ENCODE measurements at regions not wholly inside any gene's neighbourhood (a gene's known extent, or its start where the extent isn't known, plus 50 kb on each side); places are given as distances from the start of the nearest gene placed in this dataset.
"Not testable (repeated sequence)": the region's sequence is repeated elsewhere in the genome, so short reads cannot be mapped to it uniquely, and the experiment has no call there.

DNA sequence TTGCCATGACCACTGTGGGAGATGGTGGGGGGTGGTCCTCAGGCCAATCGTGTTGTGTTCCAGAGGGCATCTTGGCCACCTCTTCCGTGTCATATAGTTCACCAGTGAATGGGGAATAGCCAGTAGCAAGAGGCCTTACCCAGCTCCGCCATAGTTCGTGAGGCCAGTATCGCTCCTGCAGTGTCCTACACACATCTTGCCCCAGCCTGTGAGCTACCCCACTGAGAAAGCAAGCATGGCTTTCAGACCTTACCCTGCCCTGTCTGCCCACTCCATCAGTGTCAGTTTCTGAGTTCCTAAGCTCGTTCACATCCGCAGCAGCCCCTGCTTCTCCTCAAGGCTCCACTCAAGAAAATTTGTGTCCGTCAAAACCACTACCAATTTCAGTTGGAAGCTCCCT, 586.0 kb upstream of the PABPC5 start:
- DNase-seq: not testable (repeated sequence)

DNA sequence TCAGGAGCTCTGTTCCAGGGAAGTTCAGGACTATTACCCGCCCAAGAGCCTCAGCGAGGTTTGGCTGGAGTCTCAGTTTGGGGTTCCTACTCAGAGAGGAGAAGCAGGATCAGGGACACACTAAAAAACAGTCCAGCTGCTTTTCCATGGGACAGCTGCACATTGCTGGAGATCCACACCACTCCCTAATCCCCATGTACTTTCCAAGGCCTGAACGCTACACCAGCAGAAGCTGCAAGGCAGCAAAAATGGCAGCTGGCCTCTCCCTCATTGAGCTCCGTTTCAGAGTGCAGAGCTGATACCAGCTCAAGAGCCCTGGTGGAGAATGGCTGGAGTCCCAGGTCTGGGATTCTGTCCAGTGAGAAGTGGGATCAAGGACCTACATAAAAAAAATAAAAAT, 551.2 kb upstream of the PABPC5 start:
- no peak for DNase-seq

DNA sequence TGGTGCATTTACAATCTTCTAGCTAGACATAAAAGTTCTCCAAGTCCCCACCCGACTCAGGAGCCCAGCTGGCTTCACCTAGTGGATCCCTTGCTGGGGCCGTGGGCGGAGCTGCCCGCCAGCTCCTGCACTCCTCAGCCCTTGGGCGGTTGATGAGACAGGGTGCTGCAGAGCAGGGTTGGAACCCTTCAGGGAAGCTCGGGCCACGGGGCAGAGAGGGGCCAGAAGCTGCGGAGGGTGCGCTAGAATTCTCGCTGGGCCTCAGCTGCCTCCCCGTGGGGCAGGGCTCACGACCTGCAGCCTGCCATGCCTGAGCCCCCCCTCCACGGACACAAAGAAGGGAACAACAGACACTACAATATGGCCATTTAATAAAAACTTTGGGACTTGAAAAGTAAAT, 519.8 kb upstream of the PABPC5 start:
- not testable (repeated sequence) for DNase-seq

DNA sequence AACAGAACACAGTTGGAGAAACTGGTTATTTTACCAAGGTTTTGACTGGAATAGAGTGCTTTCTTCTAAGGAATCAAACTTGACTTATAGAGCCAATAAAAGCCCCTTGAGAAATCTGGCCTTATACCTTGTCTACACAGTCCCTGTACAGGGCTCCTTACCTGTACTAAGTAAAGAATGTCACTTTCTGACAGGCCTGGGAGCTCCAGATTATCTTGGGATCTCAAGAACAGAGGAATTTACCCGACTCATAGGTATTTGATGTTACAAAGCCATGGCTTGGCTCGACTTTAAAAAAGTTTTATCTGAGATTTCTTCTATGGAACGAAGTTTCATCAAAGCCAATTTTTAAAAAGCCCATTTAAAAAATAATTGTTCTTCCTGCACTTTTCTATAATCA, 487.8 kb upstream of the PABPC5 start:
- not testable (repeated sequence) for DNase-seq

DNA sequence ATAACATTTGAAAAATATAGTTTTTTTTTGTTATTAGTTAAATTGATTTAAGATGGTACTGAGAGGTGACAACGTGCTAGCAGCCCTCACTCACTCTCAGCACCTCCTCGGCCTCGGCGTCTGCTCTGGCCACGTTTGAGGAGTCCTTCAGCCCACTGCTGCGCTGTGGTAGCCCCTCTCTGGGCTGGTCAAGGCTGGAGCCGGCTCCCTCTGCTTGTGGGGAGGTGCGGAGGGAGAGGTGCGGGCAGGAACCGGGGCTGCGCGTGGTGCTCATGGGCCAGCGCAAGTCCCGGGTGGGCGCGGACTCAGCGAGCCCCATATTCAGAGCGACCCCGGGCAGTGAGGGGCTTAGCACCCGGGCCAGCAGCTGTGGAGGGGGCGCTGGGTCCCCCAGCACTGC, 439.4 kb upstream of the PABPC5 start:
- DNase-seq: not testable (repeated sequence)

DNA sequence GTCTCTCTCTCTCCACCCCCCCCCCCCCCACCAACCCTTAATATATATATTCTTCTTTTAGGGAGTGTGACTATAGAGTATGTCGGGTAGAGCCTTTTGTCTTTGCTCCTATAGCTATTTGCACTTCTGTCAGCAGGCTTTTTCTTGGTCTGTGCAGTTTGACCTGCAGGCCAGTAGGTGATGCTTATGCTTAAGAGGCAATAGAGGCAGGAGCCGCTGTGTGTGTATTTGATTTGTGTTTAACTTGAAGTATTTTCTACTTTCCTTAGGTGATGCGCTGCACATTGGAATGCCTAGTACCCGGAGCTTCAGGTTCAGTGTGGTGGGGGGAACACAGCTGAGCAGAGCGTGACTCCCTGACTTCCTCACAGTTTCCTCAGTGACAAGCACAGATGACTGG, 416.5 kb upstream of the PABPC5 start:
- not testable (repeated sequence) for DNase-seq

DNA sequence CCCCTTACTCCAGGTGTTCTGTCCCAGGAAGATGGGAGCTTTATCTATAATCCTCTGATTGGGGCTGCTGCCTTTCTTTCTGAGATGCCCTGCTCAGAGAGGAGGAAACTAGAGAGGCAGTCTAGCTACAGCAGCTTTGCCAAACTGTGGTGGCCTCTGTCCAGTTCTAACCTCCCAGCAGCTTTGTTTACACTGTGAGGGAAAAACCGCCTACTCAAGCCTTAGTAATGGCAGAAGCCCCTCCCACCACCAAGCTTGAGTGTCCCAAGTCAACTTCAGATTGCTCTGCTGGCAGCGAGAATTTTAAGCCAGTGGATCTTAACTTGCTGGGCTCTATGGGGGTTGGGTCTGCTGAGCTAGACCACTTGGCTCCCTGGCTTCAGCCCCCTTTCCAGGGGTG, 394.9 kb upstream of the PABPC5 start:
- DNase-seq: no peak

DNA sequence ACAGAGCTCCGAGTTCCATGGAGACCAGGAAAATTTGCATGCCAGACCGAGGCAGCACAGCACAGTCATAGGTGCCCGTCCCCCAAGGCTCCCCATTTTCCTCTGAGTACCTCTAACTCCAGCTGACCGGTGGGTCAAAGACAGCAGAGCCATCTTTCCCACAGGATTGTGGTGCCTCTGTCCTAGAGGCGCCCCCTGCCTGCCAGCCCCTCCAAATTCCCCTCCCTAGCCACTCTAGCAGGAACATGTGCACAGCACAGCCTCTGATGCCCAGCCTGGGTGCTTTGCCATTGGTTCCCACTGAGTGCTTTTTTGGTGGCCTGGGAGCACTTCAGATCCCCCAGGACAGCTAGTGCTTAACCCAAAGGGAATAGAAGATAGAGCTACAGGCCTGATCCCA, 368.5 kb upstream of the PABPC5 start:
- DNase-seq: no peak

DNA sequence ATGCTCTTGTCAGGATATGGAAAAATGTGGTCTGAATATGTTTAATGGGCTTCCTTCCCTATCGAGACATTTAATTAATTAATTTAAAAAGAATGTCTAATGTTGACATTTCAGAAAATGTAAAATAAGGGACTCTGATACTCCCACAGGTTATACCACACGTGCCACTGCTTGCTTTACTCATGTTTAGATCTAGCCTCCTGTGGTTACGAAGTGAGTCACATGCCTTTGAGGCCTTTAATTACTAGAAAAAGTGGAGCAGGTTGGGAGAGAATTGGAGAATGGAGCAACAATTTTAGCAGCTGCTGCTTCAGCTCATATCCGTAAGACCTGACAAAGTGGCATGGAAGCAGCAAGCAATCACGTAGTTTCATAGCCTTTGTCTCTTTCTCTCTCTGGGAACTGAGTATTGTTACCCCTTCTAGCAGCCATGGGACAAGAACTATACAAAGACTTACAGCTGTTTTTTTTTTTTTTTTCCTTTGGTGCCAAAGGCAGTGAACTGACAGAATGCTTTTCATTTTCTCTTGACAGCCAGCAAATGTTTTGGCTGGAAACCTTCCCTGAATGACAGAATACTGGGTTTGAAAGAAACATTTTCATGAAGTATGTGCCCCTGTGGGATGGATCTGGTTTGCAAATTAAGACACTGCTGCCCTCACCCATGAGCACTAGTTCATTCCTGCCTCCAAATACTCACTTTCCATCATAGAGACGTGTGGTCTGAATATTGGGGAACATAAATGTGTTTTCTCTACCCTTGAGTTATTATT, 355.1 kb upstream of the PABPC5 start:
- no peak for DNase-seq

DNA sequence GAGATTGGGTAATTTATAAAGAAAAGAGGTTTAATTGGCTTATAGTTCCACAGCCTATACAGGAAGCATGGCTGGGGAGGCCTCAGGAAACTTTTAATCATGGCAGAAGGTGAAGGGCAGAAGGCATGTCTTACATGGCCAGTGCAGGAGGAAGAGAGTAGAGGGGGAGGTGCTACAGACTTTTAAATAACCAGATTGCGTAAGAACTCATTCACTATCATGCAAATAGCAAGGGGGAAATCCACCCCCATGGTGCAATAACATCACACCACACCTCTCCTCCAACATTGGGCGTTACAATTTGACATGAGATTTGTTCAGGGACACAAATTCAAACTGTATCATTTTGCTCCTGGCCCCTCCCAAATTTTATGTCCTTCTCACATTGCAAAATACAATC, 353.8 kb upstream of the PABPC5 start:
- no peak for DNase-seq

DNA sequence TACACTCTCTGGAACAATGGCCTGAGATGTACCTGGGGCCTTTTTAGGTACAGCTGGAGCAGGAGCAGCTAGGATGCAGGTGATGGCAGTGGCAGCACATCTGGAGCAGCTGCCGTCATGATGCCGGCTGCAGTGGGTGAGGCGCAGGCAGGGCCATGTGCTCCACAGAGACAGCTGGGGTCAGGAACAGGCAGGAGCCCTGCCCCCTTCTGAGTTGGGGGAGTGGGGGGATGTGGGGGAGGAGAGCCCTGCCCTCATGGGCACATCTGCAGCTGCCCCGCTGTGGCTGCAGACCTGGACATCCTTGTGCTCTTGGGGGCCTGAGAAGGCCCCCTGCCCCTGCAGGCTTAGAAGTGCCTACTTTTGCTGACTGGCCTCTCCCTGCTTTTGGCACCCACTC, 352.8 kb upstream of the PABPC5 start:
- DNase-seq: no peak

DNA sequence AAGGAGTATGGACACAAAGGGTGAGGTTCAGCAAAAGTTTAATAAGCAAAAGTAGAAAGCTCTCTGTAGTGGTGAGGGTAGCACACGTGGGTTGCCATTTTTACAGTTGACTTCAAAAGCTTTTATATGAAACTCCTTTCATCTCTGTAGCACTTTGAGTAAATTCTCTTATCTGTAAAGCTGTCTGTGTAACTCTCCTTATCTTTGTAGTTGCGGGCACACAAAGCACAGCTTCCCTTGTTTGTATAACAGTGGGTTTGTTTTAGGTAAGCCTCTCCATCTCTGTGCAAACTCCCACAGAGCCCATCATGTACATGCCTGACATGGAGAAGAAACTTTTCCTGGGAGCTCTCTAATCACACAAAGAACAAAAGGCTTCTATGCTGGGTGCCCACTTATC, 325.9 kb upstream of the PABPC5 start:
- DNase-seq: no peak

DNA sequence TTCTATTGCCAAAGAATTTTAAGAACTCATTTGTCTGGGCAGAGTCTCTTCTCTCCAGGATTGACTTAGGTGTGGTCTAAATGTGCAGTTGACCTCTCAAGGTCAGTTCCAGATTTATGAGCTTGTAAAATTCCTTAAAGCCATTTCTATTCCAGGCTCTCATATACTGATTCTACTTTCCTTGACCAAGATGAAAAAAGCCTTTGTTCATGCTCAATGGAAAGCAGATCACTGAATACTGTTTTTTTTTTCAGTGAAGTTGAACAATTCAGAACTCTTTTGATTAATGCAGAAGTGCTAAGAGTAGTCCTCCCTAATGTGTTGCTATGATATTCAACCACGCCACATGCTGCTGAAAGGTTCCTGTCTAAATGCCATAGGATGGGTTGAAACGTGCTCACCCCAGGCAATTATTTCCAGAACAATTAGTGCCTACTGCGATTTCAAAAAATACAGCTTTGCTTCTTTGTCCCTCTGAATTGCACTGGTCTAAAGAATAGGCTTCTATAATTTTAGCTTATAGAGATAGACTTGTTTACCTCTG, 312.4 kb upstream of the PABPC5 start:
- peak; percentile 68 for DNase-seq

DNA sequence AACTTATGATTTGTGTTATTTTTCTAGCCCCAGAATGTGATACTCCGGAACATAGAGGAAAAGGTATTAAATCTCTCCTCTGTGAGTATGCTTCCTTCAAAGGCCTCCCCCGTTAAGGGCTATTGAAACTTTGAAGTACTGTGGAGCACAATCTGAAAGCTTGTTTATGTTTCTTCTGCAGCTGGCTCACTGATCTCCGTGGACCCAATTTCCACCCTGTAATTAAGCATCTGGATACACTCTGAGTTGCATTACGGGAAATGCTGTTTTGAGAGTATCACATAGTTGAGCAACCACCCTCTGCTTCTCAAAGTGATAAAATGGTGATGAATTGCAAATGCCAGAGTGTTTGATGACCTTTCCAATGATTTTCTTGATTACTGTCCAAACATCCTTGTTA, 296.8 kb upstream of the PABPC5 start:
- no peak for DNase-seq

All from NCI-H2081 treated with DMSO at 0.1 percent for 48 hours (cell line).